ENCODE measurements at regions not wholly inside any gene's neighbourhood (a gene's known extent, or its start where the extent isn't known, plus 50 kb on each side); places are given as distances from the start of the nearest gene placed in this dataset.

GRCh38 chr1:119220991-119221390 lies 80.5 kb upstream of the WARS2 start:
- TF ChIP-seq CTCF (IDR thresholded peaks at IDR 0.05) (no peak), POLR2A (IDR thresholded peaks at IDR 0.05) (no peak)
